BJ (cell line): ENCODE measurements at regions not wholly inside any gene's neighbourhood (a gene's known extent, or its start where the extent isn't known, plus 50 kb on each side); places are given as distances from the start of the nearest gene placed in this dataset.
"Not testable (repeated sequence)": the region's sequence is repeated elsewhere in the genome, so short reads cannot be mapped to it uniquely, and the experiment has no call there.

Experiments used
- CTCF ChIA-PET: fragments of 350-600 bp; formaldehyde crosslinking; extraction: SDS; loops from one replicate; lab custom pipeline; 2021; ENCODE audit warnings: antibody characterized with exemption, inconsistent platforms; lab: Yijun Ruan, JAX
- POLR2A ChIA-PET: fragments of 300-600 bp; sonication (Branson Sonifier 250); formaldehyde crosslinking; extraction: SDS; loops from one replicate; lab custom pipeline; 2021; ENCODE audit warnings: antibody characterized with exemption; lab: Charles Lee
- DNase-seq: peaks from one replicate; pipeline ENCODE4 v3.0.0-alpha.2; 2011; ENCODE audit warnings: low read depth
- H3K27me3 ChIP-seq: 2 replicates; pipeline ENCODE4 v1.6.0; 2011; ENCODE audit warnings: low read length; ENCODE audit not compliant: control insufficient read depth, insufficient read depth
- H3K36me3 ChIP-seq: 2 replicates; pipeline ENCODE4 v1.5.1; 2011; ENCODE audit warnings: low read length; ENCODE audit not compliant: control insufficient read depth, insufficient read depth
- H3K4me3 ChIP-seq: 2 replicates; pipeline ENCODE4 v1.5.1; 2011; ENCODE audit warnings: low read depth, mild to moderate bottlenecking, control low read depth, low read length
- TF ChIP-seq, protein P1 (sequence below): IDR thresholded peaks from 2 replicates; pipeline ENCODE4 v1.5.1; 2011; ENCODE audit warnings: low read depth, mild to moderate bottlenecking, control low read depth, inconsistent platforms, low read length, moderate library complexity; ENCODE audit not compliant: insufficient read depth

GRCh38 chr14:101318271-101318670, 243.0 kb upstream of the DIO3 start:
- H3K27me3 ChIP-seq, result no peaks in the 10 kb centered on the region
- no peak overlapping the region for H3K4me3 ChIP-seq
- ChIA-PET POLR2A (no interaction called here), CTCF (no interaction called here)
- H3K36me3 ChIP-seq, result no peaks in the 10 kb centered on the region
- TF ChIP-seq, protein P1, sequence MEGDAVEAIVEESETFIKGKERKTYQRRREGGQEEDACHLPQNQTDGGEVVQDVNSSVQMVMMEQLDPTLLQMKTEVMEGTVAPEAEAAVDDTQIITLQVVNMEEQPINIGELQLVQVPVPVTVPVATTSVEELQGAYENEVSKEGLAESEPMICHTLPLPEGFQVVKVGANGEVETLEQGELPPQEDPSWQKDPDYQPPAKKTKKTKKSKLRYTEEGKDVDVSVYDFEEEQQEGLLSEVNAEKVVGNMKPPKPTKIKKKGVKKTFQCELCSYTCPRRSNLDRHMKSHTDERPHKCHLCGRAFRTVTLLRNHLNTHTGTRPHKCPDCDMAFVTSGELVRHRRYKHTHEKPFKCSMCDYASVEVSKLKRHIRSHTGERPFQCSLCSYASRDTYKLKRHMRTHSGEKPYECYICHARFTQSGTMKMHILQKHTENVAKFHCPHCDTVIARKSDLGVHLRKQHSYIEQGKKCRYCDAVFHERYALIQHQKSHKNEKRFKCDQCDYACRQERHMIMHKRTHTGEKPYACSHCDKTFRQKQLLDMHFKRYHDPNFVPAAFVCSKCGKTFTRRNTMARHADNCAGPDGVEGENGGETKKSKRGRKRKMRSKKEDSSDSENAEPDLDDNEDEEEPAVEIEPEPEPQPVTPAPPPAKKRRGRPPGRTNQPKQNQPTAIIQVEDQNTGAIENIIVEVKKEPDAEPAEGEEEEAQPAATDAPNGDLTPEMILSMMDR, result no peak
- no peak for DNase-seq

DNA sequence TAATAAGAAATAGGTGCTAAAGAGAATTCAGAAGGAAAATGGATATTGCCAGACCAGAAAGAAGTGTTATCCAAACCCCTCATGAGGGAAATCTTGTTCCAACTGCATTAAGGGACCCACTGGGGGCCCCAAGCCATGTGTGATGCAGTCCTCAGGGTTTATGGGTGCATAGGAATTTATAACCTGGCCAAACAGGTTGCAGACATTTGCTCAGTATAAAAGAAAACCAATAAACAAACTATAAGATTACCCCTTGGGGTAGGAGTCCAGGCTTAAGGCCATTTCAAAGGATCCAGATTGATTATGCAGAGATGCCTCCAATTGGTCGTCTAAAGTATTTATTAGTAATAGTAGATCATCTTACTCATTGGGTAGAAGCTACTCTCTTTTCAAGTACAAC, 240.9 kb upstream of the DIO3 start:
- TF ChIP-seq, protein P1, result no peak
- DNase-seq, result no peak
- H3K36me3 ChIP-seq, result no peaks in the 10 kb centered on the region
- ChIA-PET CTCF (no interaction called here), POLR2A (no interaction called here)
- no peak overlapping the region for H3K4me3 ChIP-seq
- no peaks in the 10 kb centered on the region for H3K27me3 ChIP-seq

- POLR2A ChIA-PET, result no interaction called here
- TF ChIP-seq, protein P1, result no peak
- H3K4me3 ChIP-seq, result no peak overlapping the region
- H3K36me3 ChIP-seq, result no peaks in the 10 kb centered on the region
- no peak for DNase-seq
- CTCF ChIA-PET, result interaction anchor here (1.2 kb wide), 1 partner anchor 29 kb away, joined by 3 read pairs; no protein-coding TSS in a partner anchor
- no peaks in the 10 kb centered on the region for H3K27me3 ChIP-seq
Measured at GRCh38 chr14:101322223-101322622, 239.1 kb upstream of the DIO3 start.

GRCh38 chr14:101323111-101323510, 238.2 kb upstream of the DIO3 start:
- POLR2A ChIA-PET, result no interaction called here
- CTCF ChIA-PET, result interaction anchor here (1.2 kb wide), 1 partner anchor 30 kb away, joined by 3 read pairs; no protein-coding TSS in a partner anchor

DNA sequence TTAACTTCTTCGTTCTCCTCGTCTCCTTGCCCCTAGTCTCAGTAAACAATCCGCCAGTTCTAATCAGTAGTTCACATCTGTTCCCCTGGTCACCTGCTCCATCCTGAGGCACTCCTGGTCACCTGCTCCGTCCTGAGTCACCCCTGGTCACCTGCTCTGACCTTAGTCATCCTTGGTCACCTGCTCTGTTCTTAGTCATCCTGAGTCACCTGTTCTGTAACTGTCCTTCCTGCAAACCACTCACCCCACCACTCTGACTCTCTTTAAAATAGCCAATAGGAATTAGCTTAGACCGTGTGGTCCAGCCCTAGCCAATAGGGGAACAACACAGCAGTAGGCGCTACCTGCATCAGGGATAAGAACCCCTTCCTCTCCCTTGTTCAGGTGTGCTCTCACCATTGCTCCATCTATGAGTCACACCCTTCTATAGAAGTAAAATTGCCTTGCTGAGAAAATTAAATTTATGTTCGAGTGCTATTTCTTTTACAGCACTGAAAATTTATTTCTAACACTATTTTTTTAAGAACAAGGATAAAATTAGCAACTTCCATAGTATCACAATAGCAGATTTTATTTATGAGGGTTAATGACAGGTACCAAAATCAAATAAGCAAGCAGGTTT, 237.6 kb upstream of the DIO3 start:
- POLR2A ChIA-PET, H3K27me3 ChIP-seq, DNase-seq, H3K36me3 ChIP-seq, H3K4me3 ChIP-seq: not testable (repeated sequence)
- CTCF ChIA-PET, result interaction anchor here (1.2 kb wide), 1 partner anchor 30 kb away, joined by 3 read pairs; no protein-coding TSS in a partner anchor

More at GRCh38 chr14:101323111-101323510, 238.2 kb upstream of the DIO3 start:
- TF ChIP-seq, protein P1, result no peak
- no peaks in the 10 kb centered on the region for H3K27me3 ChIP-seq
- H3K36me3 ChIP-seq, result no peaks in the 10 kb centered on the region
- no peak overlapping the region for H3K4me3 ChIP-seq
- DNase-seq, result no peak

DNA sequence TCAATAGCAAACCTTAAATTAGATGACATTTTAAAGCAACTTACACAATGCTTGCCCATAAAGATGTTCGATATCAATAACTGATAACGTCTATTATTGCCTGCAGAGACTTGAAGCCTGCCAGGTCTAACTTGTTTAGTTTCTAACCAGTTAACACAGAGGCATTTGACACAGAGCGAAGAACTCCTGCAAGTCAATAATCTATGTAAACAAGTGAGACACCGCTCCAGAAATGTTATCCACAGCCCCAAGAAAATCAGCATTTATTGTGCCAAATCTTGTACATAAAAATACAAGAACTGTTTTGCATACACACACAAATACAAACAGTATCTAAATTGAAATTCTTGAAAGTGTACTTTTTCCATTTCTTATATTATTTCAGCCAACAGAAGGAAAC, 236.0 kb upstream of the DIO3 start:
- Histone ChIP-seq H3K27me3 (no peaks in the 10 kb centered on the region), H3K4me3 (no peak overlapping the region), H3K36me3 (no peaks in the 10 kb centered on the region)
- TF ChIP-seq, protein P1, result no peak
- CTCF ChIA-PET, result interaction anchor here (1.1 kb wide), 1 partner anchor 14 kb away, joined by 6 read pairs; no protein-coding TSS in a partner anchor
- DNase-seq, result no peak
- POLR2A ChIA-PET, result no interaction called here
